CD1c-positive myeloid dendritic cell (primary cell): ENCODE measurements at regions not wholly inside any gene's neighbourhood (a gene's known extent, or its start where the extent isn't known, plus 50 kb on each side); places are given as distances from the start of the nearest gene placed in this dataset.
"Not testable (repeated sequence)": the region's sequence is repeated elsewhere in the genome, so short reads cannot be mapped to it uniquely, and the experiment has no call there.

Experiments used
- DNase-seq: peaks from one replicate; pipeline ENCODE4 v3.0.0-alpha.2; 2016; ENCODE audit errors: extremely low spot score

- not testable (repeated sequence) for DNase-seq
Measured at GRCh38 chr10:46749003-46749402, 162.2 kb upstream of the PTPN20 start.

GRCh38 chr10:46749470-46749869, 161.8 kb upstream of the PTPN20 start:
- peak; percentile 55 for DNase-seq

GRCh38 chr10:46753763-46754162, 157.5 kb upstream of the PTPN20 start:
- not testable (repeated sequence) for DNase-seq

- not testable (repeated sequence) for DNase-seq
Measured at GRCh38 chr10:46761471-46761870, 149.8 kb upstream of the PTPN20 start.

GRCh38 chr10:46768515-46769291, 142.5 kb upstream of the PTPN20 start:
- DNase-seq: not testable (repeated sequence)

GRCh38 chr10:46773178-46773896, 137.9 kb upstream of the PTPN20 start:
- not testable (repeated sequence) for DNase-seq

GRCh38 chr10:46773897-46774236, 137.4 kb upstream of the PTPN20 start:
- peak; percentile 7 for DNase-seq

- not testable (repeated sequence) for DNase-seq
Measured at GRCh38 chr10:46774366-46774765, 136.9 kb upstream of the PTPN20 start.

- not testable (repeated sequence) for DNase-seq
Measured at GRCh38 chr10:46774945-46775667, 136.1 kb upstream of the PTPN20 start.

GRCh38 chr10:46775668-46776059, 135.6 kb upstream of the PTPN20 start:
- not testable (repeated sequence) for DNase-seq

GRCh38 chr10:46779571-46779970, 131.7 kb upstream of the PTPN20 start:
- not testable (repeated sequence) for DNase-seq

GRCh38 chr10:46780164-46780563, 131.1 kb upstream of the PTPN20 start:
- not testable (repeated sequence) for DNase-seq

- DNase-seq: not testable (repeated sequence)
Measured at GRCh38 chr10:46781001-46781400, 130.2 kb upstream of the PTPN20 start.

- not testable (repeated sequence) for DNase-seq
Measured at GRCh38 chr10:46782001-46782874, 129.0 kb upstream of the PTPN20 start.

- not testable (repeated sequence) for DNase-seq
Measured at GRCh38 chr10:46784665-46785064, 126.6 kb upstream of the PTPN20 start.

- DNase-seq: not testable (repeated sequence)
Measured at GRCh38 chr10:46786125-46786517, 125.1 kb upstream of the PTPN20 start.

- peak; percentile 48 for DNase-seq
Measured at GRCh38 chr10:46786518-46787320, 124.5 kb upstream of the PTPN20 start.

- DNase-seq: peak; percentile 48
Measured at GRCh38 chr10:46787321-46787615, 124.0 kb upstream of the PTPN20 start.

- not testable (repeated sequence) for DNase-seq
Measured at GRCh38 chr10:46792657-46793357, 118.4 kb upstream of the PTPN20 start.

GRCh38 chr10:46796351-46796750, 114.9 kb upstream of the PTPN20 start:
- DNase-seq: peak; percentile 11
